H1 (cell line): ENCODE measurements at regions not wholly inside any gene's neighbourhood (a gene's known extent, or its start where the extent isn't known, plus 50 kb on each side); places are given as distances from the start of the nearest gene placed in this dataset.

Source experiments
- POLR2A ChIP-seq, 2 experiments: IDR thresholded peaks; 1 replicate in 1 of 2; 2 replicates in 1 of 2; pipeline ENCODE4 v1.6.1; 2011; ENCODE audit warnings: low read depth in 2 of 2, low read length in 2 of 2, mild to moderate bottlenecking in 2 of 2; ENCODE audit errors: control extremely low read depth in 1 of 2
- TF ChIP-seq, protein P1 (sequence below), 3 experiments: IDR thresholded peaks; 1 replicate in 2 of 3; 2 replicates in 1 of 3; pipeline versions ENCODE4 v1.5.1 to v1.6.1; 2011; ENCODE audit warnings: low read length in 3 of 3, mild to moderate bottlenecking in 3 of 3, inconsistent platforms in 2 of 3, low read depth in 1 of 3, moderate library complexity in 1 of 3; ENCODE audit not compliant: insufficient read depth in 1 of 3; ENCODE audit errors: control extremely low read depth in 1 of 3

DNA sequence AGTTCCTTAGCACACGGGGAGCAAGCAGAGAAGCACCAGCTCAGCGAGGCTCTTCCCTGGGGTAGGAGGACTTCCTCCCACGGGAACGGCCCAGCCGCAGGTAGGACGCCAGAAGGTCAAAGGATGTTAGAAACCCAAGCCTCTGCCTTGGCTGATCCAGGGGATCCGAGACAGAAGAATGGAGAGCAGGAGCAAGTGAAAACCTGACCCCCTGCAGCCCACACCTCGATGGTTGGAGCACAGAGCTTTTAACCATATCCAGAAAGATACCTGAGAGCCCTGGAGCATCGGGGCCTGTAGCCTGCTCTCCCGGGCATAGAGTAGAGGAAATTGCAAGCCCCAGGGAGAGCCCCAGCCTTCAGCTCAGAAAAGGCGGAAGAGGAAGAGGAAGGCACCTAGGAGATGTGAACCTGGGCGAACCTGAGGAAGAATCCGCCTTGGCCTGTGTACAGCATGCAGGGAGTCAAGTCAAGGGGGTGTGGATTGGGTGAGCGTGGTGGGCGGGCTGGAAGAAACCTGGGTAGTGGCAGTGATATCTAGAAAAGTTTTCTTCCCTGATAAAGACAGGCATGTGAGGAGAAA, 76.3 kb downstream of the PSMG1 start:
- TF ChIP-seq, protein P1, sequence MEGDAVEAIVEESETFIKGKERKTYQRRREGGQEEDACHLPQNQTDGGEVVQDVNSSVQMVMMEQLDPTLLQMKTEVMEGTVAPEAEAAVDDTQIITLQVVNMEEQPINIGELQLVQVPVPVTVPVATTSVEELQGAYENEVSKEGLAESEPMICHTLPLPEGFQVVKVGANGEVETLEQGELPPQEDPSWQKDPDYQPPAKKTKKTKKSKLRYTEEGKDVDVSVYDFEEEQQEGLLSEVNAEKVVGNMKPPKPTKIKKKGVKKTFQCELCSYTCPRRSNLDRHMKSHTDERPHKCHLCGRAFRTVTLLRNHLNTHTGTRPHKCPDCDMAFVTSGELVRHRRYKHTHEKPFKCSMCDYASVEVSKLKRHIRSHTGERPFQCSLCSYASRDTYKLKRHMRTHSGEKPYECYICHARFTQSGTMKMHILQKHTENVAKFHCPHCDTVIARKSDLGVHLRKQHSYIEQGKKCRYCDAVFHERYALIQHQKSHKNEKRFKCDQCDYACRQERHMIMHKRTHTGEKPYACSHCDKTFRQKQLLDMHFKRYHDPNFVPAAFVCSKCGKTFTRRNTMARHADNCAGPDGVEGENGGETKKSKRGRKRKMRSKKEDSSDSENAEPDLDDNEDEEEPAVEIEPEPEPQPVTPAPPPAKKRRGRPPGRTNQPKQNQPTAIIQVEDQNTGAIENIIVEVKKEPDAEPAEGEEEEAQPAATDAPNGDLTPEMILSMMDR (IDR thresholded peaks at IDR 0.05; ENCODE audit: control extremely low read depth in 1 of 3, insufficient read depth in 1 of 3, low read depth in 1 of 3, low read length in 3 of 3): no peak
- TF ChIP-seq POLR2A (IDR thresholded peaks at IDR 0.05; ENCODE audit: control extremely low read depth in 1 of 2, low read depth in 2 of 2, low read length in 2 of 2): no peak
